ENCODE measurements at regions not wholly inside any gene's neighbourhood (a gene's known extent, or its start where the extent isn't known, plus 50 kb on each side); places are given as distances from the start of the nearest gene placed in this dataset.
A peak's percentile ranks its signal among the peaks of the same experiment; 100 is the strongest.

GRCh38 chr1:207971331-207972219 is 60.6 kb upstream of the CD34 start:
- TF ChIP-seq GATA2 (IDR thresholded peaks at IDR 0.05; ENCODE audit: low read depth, low read length) (no peak), GATA3 (IDR thresholded peaks at IDR 0.05; ENCODE audit: low read depth, low read length) (no peak)

- TF ChIP-seq GATA3 (IDR thresholded peaks at IDR 0.05; ENCODE audit: low read depth, low read length) (no peak), GATA2 (IDR thresholded peaks at IDR 0.05; ENCODE audit: low read depth, low read length) (no peak)
These were observed 59.7 kb upstream of the CD34 start for GRCh38 chr1:207970329-207971233.

DNA sequence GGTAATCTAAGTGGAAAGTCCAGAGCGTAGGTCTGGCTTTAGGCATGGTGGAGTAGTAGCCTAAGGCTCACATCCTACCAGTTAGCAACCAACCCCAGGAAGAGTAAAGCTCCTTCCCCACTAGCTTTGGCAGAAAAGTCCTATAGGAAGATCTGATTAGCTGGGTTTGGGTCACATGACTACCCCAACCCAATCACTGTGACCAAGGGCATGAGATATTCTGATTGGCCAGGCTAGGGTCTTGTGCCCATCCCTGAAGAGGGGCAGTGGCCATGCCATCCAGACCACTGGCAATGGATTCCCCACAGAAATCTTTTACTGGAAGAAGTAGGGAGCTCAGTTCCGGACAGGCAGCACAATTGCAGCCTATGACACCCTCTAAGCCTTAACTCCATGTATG is 58.6 kb upstream of the CD34 start:
- TF ChIP-seq GATA2 (IDR thresholded peaks at IDR 0.05; ENCODE audit: low read depth, low read length) (no peak), GATA3 (IDR thresholded peaks at IDR 0.05; ENCODE audit: low read depth, low read length) (no peak)

GRCh38 chr1:207968521-207969009 is 57.6 kb upstream of the CD34 start:
- TF ChIP-seq GATA2 (IDR thresholded peaks at IDR 0.05; ENCODE audit: low read depth, low read length) (no peak), GATA3 (IDR thresholded peaks at IDR 0.05; ENCODE audit: low read depth, low read length) (no peak)

DNA sequence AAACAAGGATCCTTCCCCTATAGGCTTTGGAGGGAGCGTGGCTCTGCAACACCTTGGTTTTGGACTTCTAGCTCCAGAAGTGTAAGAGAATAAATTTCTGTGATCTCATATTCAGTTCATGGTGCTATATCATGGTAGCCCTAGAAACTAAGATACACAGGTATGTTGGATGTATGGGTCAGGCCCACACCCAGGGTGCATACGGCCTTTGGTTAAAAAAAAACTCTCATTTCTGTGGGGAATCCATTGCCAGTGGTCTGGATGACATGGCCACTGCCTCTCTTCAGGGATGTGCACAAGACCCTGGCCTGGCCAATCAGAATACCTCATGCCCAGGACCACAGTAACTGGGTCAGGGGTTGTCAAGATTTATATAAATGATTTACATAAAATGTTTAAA is 56.8 kb upstream of the CD34 start:
- TF ChIP-seq GATA3 (IDR thresholded peaks at IDR 0.05; ENCODE audit: low read depth, low read length) (no peak), GATA2 (IDR thresholded peaks at IDR 0.05; ENCODE audit: low read depth, low read length) (no peak)

DNA sequence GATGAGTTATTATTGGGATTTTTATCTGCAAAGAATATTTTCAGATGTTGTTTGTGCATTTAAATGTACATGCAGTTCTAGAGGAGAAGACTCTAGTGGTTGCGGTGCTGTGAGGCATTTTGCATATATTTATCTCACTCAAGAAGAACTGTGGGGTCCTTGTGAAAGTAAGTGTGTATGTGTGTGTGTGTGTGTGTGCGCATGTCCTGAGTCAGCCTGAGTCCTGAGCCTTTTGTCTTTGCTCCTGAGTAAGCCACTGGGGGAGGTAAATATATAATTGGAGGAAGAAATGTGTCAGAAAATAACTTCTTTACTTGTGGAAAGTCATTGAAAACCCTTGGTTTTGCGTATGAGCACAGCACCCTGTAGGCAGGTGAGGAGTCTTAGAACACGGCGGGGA is 55.6 kb upstream of the CD34 start:
- TF ChIP-seq GATA3 (IDR thresholded peaks at IDR 0.05; ENCODE audit: low read depth, low read length) = no peak
- no peak for TF ChIP-seq GATA2 (IDR thresholded peaks at IDR 0.05; ENCODE audit: low read depth, low read length)

DNA sequence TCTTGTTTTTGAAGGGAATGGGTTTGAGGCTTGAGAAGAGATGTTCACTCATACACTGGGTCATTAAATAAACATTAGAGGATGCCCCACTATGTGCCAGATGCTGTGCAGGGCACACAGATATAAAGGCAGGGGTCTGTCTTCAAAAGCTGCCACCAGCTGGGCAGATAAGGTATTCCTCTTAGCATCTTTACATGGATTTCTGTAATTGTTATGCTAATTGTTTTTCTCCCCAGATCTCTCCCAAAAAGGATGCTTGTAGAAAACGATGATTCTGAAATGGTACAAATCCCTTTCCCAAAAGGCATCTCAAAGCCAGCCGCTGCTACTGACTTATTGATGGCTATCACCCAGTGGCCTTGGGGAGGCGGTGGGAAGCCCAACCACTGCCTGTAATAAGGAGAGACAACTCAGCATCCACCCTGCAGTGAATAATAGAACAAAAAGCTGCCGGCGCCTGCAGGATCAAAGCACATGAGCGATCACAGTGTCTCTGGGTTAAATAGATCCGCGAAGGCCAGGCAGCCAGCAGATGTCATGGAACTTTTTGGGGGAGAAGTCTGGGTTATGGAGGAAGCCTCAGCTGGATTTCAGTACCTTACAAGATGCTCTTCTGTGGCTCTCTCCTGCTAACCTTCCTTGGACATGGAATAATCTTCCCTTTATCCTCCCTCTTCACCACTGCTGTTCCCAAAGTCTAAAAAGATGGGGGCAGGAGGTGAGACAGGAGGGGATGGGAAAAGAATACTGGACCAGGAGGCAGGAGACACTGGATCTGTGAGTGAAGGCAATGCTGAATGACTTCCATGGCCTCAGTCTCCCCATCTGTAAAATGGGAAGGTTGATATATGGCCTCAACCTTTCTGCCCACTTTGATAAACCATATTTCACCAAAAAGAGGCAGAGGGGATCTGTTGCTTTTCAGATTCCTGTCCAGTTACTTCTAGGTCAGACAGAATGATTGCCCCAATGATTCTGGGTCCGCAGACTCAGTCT is 54.8 kb upstream of the CD34 start:
- TF ChIP-seq GATA3 (IDR thresholded peaks at IDR 0.05; ENCODE audit: low read depth, low read length) (no peak), GATA2 (IDR thresholded peaks at IDR 0.05; ENCODE audit: low read depth, low read length) (no peak; the same call in 1 of the 2 replicates)

DNA sequence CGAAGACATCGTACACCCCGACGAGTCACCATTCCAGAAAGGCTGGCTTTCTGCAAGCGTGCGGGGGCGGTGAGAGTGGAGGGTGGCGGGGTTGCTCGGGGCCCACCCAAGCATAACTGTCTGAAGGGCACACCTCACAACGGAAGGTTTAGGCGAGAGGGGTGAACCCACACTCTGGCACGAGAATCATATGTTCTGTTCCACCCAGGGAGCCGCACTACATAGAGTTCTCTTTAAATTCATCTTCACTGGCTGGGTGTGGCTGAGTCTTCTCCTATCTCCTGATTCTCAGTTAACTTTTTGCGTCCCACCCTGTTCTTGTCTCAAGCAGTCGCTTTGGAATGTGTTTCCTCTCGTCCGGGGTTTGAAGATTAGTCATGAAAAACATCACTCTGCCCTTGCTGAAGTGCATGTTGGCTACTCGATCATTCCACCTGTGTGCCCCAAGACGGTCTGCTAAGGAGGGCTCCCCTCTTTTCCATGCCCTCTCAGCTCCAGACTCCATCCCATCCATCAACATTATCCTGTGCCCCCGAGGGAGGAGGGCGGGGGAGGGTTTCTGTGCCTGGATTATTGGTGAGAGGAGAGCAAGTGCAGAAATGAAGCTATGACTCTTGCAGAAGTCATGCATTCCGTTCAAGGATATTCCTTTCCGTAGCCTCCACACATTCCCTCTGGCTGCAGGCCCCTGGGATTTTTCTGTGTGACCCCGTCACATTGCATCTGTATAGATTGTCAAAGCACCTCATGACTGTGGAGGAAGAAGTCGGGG is 53.5 kb upstream of the CD34 start:
- TF ChIP-seq GATA3 (IDR thresholded peaks at IDR 0.05; ENCODE audit: low read depth, low read length) (no peak), GATA2 (IDR thresholded peaks at IDR 0.05; ENCODE audit: low read depth, low read length) (no peak)

- TF ChIP-seq GATA3 (IDR thresholded peaks at IDR 0.05; ENCODE audit: low read depth, low read length) = no peak
- peak; percentile 39; the same call in 1 of the 2 replicates for TF ChIP-seq GATA2 (IDR thresholded peaks at IDR 0.05; ENCODE audit: low read depth, low read length)
These were observed 52.7 kb upstream of the CD34 start for GRCh38 chr1:207963427-207964194.

- TF ChIP-seq GATA2 (IDR thresholded peaks at IDR 0.05; ENCODE audit: low read depth, low read length) (no peak), GATA3 (IDR thresholded peaks at IDR 0.05; ENCODE audit: low read depth, low read length) (no peak)
These were observed 51.9 kb upstream of the CD34 start for GRCh38 chr1:207962716-207963426.

All from SH-SY5Y (cell line).